PC-3 (cell line): ENCODE measurements at regions not wholly inside any gene's neighbourhood (a gene's known extent, or its start where the extent isn't known, plus 50 kb on each side); places are given as distances from the start of the nearest gene placed in this dataset.

Experiments
- ATAC-seq: fragments of 200-7000 bp; cut with Tn5 transposase; 2 replicates; pipeline ENCODE4 v1.9.1; 2020; ENCODE audit warnings: mild to moderate bottlenecking, moderate library complexity
- BruUV-seq: library from RNA; stranded (reverse); fragments of 400-500 nt; replicated peaks from 2 replicates; lab custom pipeline; 2021; lab: Mats Ljungman, UMichigan
- CTCF ChIA-PET: fragments of 300-600 bp; sonication (Branson Sonifier 250); formaldehyde crosslinking; loops from one replicate; lab custom pipeline; 2022; ENCODE audit warnings: antibody characterized with exemption; lab: Charles Lee
- POLR2A ChIA-PET: fragments of 300-600 bp; sonication (Branson Sonifier 250); formaldehyde crosslinking; loops from one replicate; lab custom pipeline; 2022; ENCODE audit warnings: antibody characterized with exemption; ENCODE audit not compliant: unreplicated experiment; lab: Charles Lee
- DNase-seq: peaks from one replicate; pipeline ENCODE4 v3.0.0-alpha.2; 2015
- H2AFZ ChIP-seq: fragments of 300-600 bp; sonication (generic); 2 replicates; pipeline ENCODE4 v1.6.0; 2016; ENCODE audit warnings: antibody characterized with exemption, low read length
- H3F3A ChIP-seq: fragments of 300-600 bp; sonication (generic); one replicate; pipeline ENCODE4 v1.6.0; 2017; ENCODE audit warnings: antibody characterized with exemption, low read length, control low read depth, mild to moderate bottlenecking; ENCODE audit not compliant: unreplicated experiment
- H3K27ac ChIP-seq: fragments of 300-600 bp; sonication (generic); 2 replicates; pipeline ENCODE4 v1.5.1; 2016; ENCODE audit warnings: mild to moderate bottlenecking, low read length
- H3K27me3 ChIP-seq: fragments of 300-600 bp; sonication (generic); 2 replicates; pipeline ENCODE4 v1.6.1; 2016; ENCODE audit warnings: low read length, mixed read lengths
- H3K36me3 ChIP-seq: fragments of 300-600 bp; sonication (generic); 2 replicates; pipeline ENCODE4 v1.6.1; 2016; ENCODE audit warnings: low read depth, mixed run types, low read length, mixed read lengths
- H3K4me1 ChIP-seq: fragments of 300-600 bp; sonication (generic); 2 replicates; pipeline ENCODE4 v1.5.1; 2016; ENCODE audit warnings: low read length; ENCODE audit not compliant: insufficient read depth
- H3K4me2 ChIP-seq: fragments of 300-600 bp; sonication (generic); 2 replicates; pipeline ENCODE4 v1.6.0; 2016; ENCODE audit warnings: low read length
- H3K4me3 ChIP-seq: fragments of 300-600 bp; sonication (generic); 2 replicates; pipeline ENCODE4 v1.5.1; 2016; ENCODE audit warnings: mild to moderate bottlenecking, low read length, mixed read lengths
- H3K79me2 ChIP-seq: fragments of 300-600 bp; sonication (generic); 2 replicates; pipeline ENCODE4 v1.6.1; 2017; ENCODE audit warnings: low read length, mixed read lengths
- H3K9ac ChIP-seq: fragments of 300-600 bp; sonication (generic); 2 replicates; pipeline ENCODE4 v1.6.0; 2016; ENCODE audit warnings: mild to moderate bottlenecking, low read length
- H3K9me2 ChIP-seq: fragments of 300-600 bp; sonication (generic); replicated peaks from 2 replicates; pipeline ENCODE4 v1.6.1; 2016; ENCODE audit warnings: mixed run types, low read length, mixed read lengths
- H3K9me3 ChIP-seq: fragments of 300-600 bp; sonication (generic); 2 replicates; pipeline ENCODE4 v1.6.1; 2016; ENCODE audit warnings: low read length, mixed read lengths
- H4K20me1 ChIP-seq: fragments of 300-600 bp; sonication (generic); 2 replicates; pipeline ENCODE4 v1.6.1; 2016; ENCODE audit warnings: low read length, mixed read lengths
- EZH2 ChIP-seq: fragments of 300-600 bp; sonication (generic); IDR thresholded peaks from one replicate; pipeline ENCODE4 v1.6.1; 2017; ENCODE audit warnings: antibody characterized with exemption, mild to moderate bottlenecking, low read length; ENCODE audit not compliant: unreplicated experiment
- EZH2phosphoT487 ChIP-seq: fragments of 300-600 bp; sonication (generic); IDR thresholded peaks from 2 replicates; pipeline ENCODE4 v1.6.1; 2018; ENCODE audit warnings: mild to moderate bottlenecking, antibody characterized with exemption, low read length, borderline replicate concordance
- intact Hi-C: fragments of 100-400 bp; cut with micrococcal nuclease; formaldehyde crosslinking; loops from 2 replicates; pipeline ENCODE4 v1.9.0; 2023
- TF ChIP-seq, protein P1 (sequence below): fragments of 300-600 bp; sonication (generic); conservative IDR thresholded peaks from 2 replicates; pipeline ENCODE4 v1.5.1; 2017; ENCODE audit warnings: antibody characterized with exemption, low read depth, mild to moderate bottlenecking, low read length

DNA sequence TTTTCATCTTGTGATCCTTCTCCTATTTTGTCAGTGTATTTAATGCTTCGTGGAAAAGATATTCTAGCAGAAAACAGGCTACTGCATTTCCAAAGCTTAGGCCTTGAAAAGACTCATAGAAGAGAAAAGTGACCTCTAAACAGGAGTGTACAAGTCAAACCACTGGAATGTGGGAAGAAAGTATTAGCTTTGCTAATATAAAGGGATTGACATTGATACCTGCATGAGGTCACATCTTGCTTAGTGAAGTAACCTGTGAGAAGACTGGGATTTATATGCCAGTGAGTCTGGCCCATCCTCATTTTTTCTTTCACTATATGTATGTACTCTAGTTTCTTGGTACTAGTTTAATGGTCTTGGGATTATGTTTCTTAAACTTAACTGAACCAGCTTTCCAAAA is 132.9 kb upstream of the TMC3 start:
- no peak for TF ChIP-seq EZH2
- ChIA-PET POLR2A (no interaction called here), CTCF (no interaction called here)
- no peaks in the 10 kb centered on the region for H3F3A ChIP-seq
- no peaks in the 10 kb centered on the region for H3K9me2 ChIP-seq
- intact Hi-C loops, result no loop called here
- H3K4me3 ChIP-seq, result no peak overlapping the region
- ATAC-seq (no peak), DNase-seq (no peak)
- no peak overlapping the region for H2AFZ ChIP-seq
- no peak overlapping the region for H3K4me2 ChIP-seq
- H3K27ac ChIP-seq, result no peak overlapping the region
- H3K4me1 ChIP-seq, result 0 out of 2 replicates have a peak, but pooled peaks cover 6% of the 10 kb centered on the region
- H3K27me3 ChIP-seq, result no peaks in the 10 kb centered on the region
- no peak overlapping the region for H3K9ac ChIP-seq
- H3K79me2 ChIP-seq, result no peaks in the 10 kb centered on the region
- no peaks in the 10 kb centered on the region for H3K36me3 ChIP-seq
- H3K9me3 ChIP-seq, result no peaks in the 10 kb centered on the region
- BruUV-seq, result no TSS peak
- no peaks in the 10 kb centered on the region for H4K20me1 ChIP-seq

DNA sequence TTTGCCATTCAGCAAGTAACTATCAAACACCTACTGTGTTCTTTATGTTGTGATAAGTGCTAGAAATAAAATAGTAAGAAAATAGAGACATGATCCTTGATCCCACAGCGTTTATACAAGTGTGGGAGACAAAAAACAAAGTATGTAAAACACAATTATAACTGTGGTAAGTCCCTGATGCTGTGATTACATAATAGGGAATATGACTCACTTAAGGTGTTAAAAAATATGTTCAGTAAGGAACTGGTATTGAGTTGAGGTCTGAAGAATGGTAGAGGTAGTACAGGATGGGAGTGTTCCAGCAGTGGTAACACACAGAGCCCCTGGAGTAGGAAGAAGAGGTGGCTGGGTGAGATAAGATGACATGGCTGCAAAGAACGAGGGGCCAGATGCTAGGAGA is 132.1 kb upstream of the TMC3 start:
- no peak overlapping the region for H3K27ac ChIP-seq
- DNase-seq, result no peak

GRCh38 chr15:81504170-81504905 is 130.3 kb upstream of the TMC3 start:
- no peaks in the 10 kb centered on the region for H3K36me3 ChIP-seq
- H2AFZ ChIP-seq, result no peak overlapping the region
- H3K4me3 ChIP-seq, result no peak overlapping the region
- H3F3A ChIP-seq, result no peaks in the 10 kb centered on the region
- 0 out of 2 replicates have a peak, but pooled peaks cover 6% of the 10 kb centered on the region for H3K4me1 ChIP-seq
- peak; percentile 55 for DNase-seq
- no peaks in the 10 kb centered on the region for H3K9me2 ChIP-seq
- no peak overlapping the region for H3K4me2 ChIP-seq
- no peaks in the 10 kb centered on the region for H3K9me3 ChIP-seq
- no peak for ATAC-seq
- H3K27me3 ChIP-seq, result no peaks in the 10 kb centered on the region
- no peak overlapping the region for H3K9ac ChIP-seq
- no peak for TF ChIP-seq EZH2phosphoT487
- no peak for TF ChIP-seq EZH2
- TF ChIP-seq, protein P1, sequence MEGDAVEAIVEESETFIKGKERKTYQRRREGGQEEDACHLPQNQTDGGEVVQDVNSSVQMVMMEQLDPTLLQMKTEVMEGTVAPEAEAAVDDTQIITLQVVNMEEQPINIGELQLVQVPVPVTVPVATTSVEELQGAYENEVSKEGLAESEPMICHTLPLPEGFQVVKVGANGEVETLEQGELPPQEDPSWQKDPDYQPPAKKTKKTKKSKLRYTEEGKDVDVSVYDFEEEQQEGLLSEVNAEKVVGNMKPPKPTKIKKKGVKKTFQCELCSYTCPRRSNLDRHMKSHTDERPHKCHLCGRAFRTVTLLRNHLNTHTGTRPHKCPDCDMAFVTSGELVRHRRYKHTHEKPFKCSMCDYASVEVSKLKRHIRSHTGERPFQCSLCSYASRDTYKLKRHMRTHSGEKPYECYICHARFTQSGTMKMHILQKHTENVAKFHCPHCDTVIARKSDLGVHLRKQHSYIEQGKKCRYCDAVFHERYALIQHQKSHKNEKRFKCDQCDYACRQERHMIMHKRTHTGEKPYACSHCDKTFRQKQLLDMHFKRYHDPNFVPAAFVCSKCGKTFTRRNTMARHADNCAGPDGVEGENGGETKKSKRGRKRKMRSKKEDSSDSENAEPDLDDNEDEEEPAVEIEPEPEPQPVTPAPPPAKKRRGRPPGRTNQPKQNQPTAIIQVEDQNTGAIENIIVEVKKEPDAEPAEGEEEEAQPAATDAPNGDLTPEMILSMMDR, result no peak
- H4K20me1 ChIP-seq, result no peaks in the 10 kb centered on the region
- intact Hi-C loops, result no loop called here
- CTCF ChIA-PET, result no interaction called here
- BruUV-seq, result no TSS peak
- no peaks in the 10 kb centered on the region for H3K79me2 ChIP-seq
- POLR2A ChIA-PET, result no interaction called here
- H3K27ac ChIP-seq, result no peak overlapping the region

More for the DNA sequence above, 132.1 kb upstream of the TMC3 start:
- BruUV-seq, result no TSS peak
- Histone ChIP-seq H3K27me3 (no peaks in the 10 kb centered on the region), H2AFZ (no peak overlapping the region), H3K4me2 (no peak overlapping the region), H3K4me1 (0 out of 2 replicates have a peak, but pooled peaks cover 6% of the 10 kb centered on the region), H3K4me3 (no peak overlapping the region), H3K79me2 (no peaks in the 10 kb centered on the region), H4K20me1 (no peaks in the 10 kb centered on the region), H3K36me3 (no peaks in the 10 kb centered on the region), H3F3A (no peaks in the 10 kb centered on the region), H3K9ac (no peak overlapping the region), H3K9me2 (no peaks in the 10 kb centered on the region), H3K9me3 (no peaks in the 10 kb centered on the region)
- ChIA-PET CTCF (no interaction called here), POLR2A (no interaction called here)
- no peak for ATAC-seq
- TF ChIP-seq EZH2 (no peak), EZH2phosphoT487 (no peak)
- TF ChIP-seq, protein P1, result no peak
- intact Hi-C loops, result no loop called here
